CD4-positive, alpha-beta T cell (primary cell): ENCODE measurements at regions not wholly inside any gene's neighbourhood (a gene's known extent, or its start where the extent isn't known, plus 50 kb on each side); places are given as distances from the start of the nearest gene placed in this dataset.
"Not testable (repeated sequence)": the region's sequence is repeated elsewhere in the genome, so short reads cannot be mapped to it uniquely, and the experiment has no call there.

Source experiments
- ATAC-seq: fragments of 200-7000 bp; cut with Tn5 transposase; one replicate; pipeline ENCODE4 v1.10.0; 2022; ENCODE audit warnings: mild to moderate bottlenecking; ENCODE audit not compliant: poor library complexity
- CTCF ChIA-PET: fragments of 350-600 bp; sonication (Branson Sonifier 250); formaldehyde crosslinking; loops from one replicate; lab custom pipeline; 2021; ENCODE audit warnings: antibody characterized with exemption, inconsistent platforms; lab: Charles Lee
- POLR2A ChIA-PET: fragments of 350-600 bp; sonication (Branson Sonifier 250); formaldehyde crosslinking; loops from one replicate; lab custom pipeline; 2021; ENCODE audit warnings: antibody characterized with exemption, inconsistent platforms; lab: Charles Lee
- DNase-seq, 14 experiments: peaks; one replicate each; pipeline ENCODE4 v3.0.0-alpha.2; 2013 to 2020; ENCODE audit warnings: mixed read lengths in 2 of 14
- H3K27ac ChIP-seq, 2 donors: one replicate each; pipeline versions ENCODE4 v1.5.1 to v1.7.0; 2013; ENCODE audit warnings: low read length in 2 of 2, low read depth in 1 of 2, mild to moderate bottlenecking in 1 of 2
- H3K27me3 ChIP-seq, 2 experiments: 1 replicate in 1 of 2; 2 replicates in 1 of 2; pipeline versions ENCODE4 v1.6.1 to v1.7.0; 2013; ENCODE audit warnings: low read length in 2 of 2, control low read depth in 1 of 2, mild to moderate bottlenecking in 1 of 2, moderate library complexity in 1 of 2; ENCODE audit not compliant: insufficient read depth in 2 of 2, control insufficient read depth in 1 of 2
- H3K36me3 ChIP-seq: one replicate; pipeline ENCODE4 v1.6.1; 2013; ENCODE audit warnings: low read length, control low read depth; ENCODE audit not compliant: insufficient read depth
- H3K4me1 ChIP-seq: one replicate; pipeline ENCODE4 v1.6.1; 2013; ENCODE audit warnings: low read length, control low read depth; ENCODE audit not compliant: insufficient read depth
- H3K4me3 ChIP-seq: one replicate; pipeline ENCODE4 v1.5.1; 2013; ENCODE audit warnings: mild to moderate bottlenecking, low read length, moderate library complexity
- H3K9me3 ChIP-seq, 2 experiments: 1 replicate in 1 of 2; 2 replicates in 1 of 2; pipeline versions ENCODE4 v1.6.1 to v1.7.0; 2013; ENCODE audit warnings: low read length in 2 of 2, mild to moderate bottlenecking in 2 of 2, control low read depth in 1 of 2, moderate library complexity in 1 of 2; ENCODE audit not compliant: control insufficient read depth in 1 of 2, insufficient read depth in 1 of 2
- H3K27ac Mint-ChIP-seq: one replicate; pipeline ENCODE4 v1.8.0; 2020; ENCODE audit warnings: mixed read lengths
- H3K27me3 Mint-ChIP-seq: one replicate; pipeline ENCODE4 v1.8.0; 2021; ENCODE audit warnings: mixed read lengths
- H3K36me3 Mint-ChIP-seq: one replicate; pipeline ENCODE4 v1.8.0; 2021; ENCODE audit warnings: low read depth, mixed read lengths
- H3K4me1 Mint-ChIP-seq: one replicate; pipeline ENCODE4 v1.8.0; 2021; ENCODE audit warnings: low read depth, mixed read lengths
- H3K4me3 Mint-ChIP-seq: one replicate; pipeline ENCODE4 v1.8.0; 2020; ENCODE audit warnings: mild to moderate bottlenecking, mixed read lengths
- H3K9me3 Mint-ChIP-seq: one replicate; pipeline ENCODE4 v1.8.0; 2020; ENCODE audit warnings: mixed read lengths
- CTCF ChIP-seq: fragments of 200-600 bp; IDR thresholded peaks from one replicate; pipeline ENCODE4 v1.8.0; 2022; ENCODE audit warnings: antibody characterized with exemption, mild to moderate bottlenecking
- intact Hi-C, 2 experiments: fragments of 100-400 bp; cut with DNase I in 1 of 2; cut with micrococcal nuclease in 1 of 2; formaldehyde crosslinking; loops; one replicate each; pipeline versions ENCODE4 v1.15.1 to v1.9.0; 2023 to 2025; cut with DNase I, micrococcal nuclease

- no peak for ATAC-seq
- no peaks in the 10 kb centered on the region for H3K36me3 Mint-ChIP-seq
- CTCF ChIA-PET: no interaction called here
Measured at GRCh38 chr18:73531601-73532000, 616.0 kb downstream of the FBXO15 start.

GRCh38 chr18:73528066-73528465 lies 619.6 kb downstream of the FBXO15 start:
- Mint-ChIP-seq H3K4me3 (no peak overlapping the region), H3K4me1 (no peaks in the 10 kb centered on the region), H3K27ac (no peak overlapping the region), H3K36me3 (no peaks in the 10 kb centered on the region), H3K27me3 (no peaks in the 10 kb centered on the region), H3K9me3 (peaks cover 2% of the 10 kb centered on the region)
- TF ChIP-seq CTCF: no peak
- Histone ChIP-seq H3K4me3 (no peak overlapping the region), H3K4me1 (no peaks in the 10 kb centered on the region), H3K27me3 (no peaks in the 10 kb centered on the region), H3K27ac (no peak overlapping the region), H3K36me3 (no peaks in the 10 kb centered on the region), H3K9me3 (peaks cover 0 to 7% of the 10 kb centered on the region in 2 experiments)
- ATAC-seq (no peak), DNase-seq (no peak)
- CTCF ChIA-PET: no interaction called here
- POLR2A ChIA-PET: no interaction called here
- intact Hi-C loops: no loop called here

More at GRCh38 chr18:73531601-73532000, 616.0 kb downstream of the FBXO15 start:
- no peaks in the 10 kb centered on the region for H3K27me3 Mint-ChIP-seq
- no peaks in the 10 kb centered on the region for H3K36me3 ChIP-seq
- POLR2A ChIA-PET: no interaction called here
- intact Hi-C loops: no loop called here
- no peaks in the 10 kb centered on the region for H3K27me3 ChIP-seq
- peaks cover 2% of the 10 kb centered on the region for H3K9me3 Mint-ChIP-seq
- H3K4me3 ChIP-seq: no peak overlapping the region
- H3K4me1 ChIP-seq: no peaks in the 10 kb centered on the region
- DNase-seq: no peak
- peaks cover 0 to 14% of the 10 kb centered on the region in 2 experiments for H3K9me3 ChIP-seq
- no peak overlapping the region for H3K27ac Mint-ChIP-seq
- no peaks in the 10 kb centered on the region for H3K4me1 Mint-ChIP-seq
- no peak overlapping the region for H3K4me3 Mint-ChIP-seq
- H3K27ac ChIP-seq: no peak overlapping the region
- TF ChIP-seq CTCF: no peak

GRCh38 chr18:73520229-73520628 lies 627.4 kb downstream of the FBXO15 start:
- intact Hi-C loops: no loop called here
- Mint-ChIP-seq H3K27me3 (no peaks in the 10 kb centered on the region), H3K4me3 (no peak overlapping the region), H3K4me1 (no peaks in the 10 kb centered on the region), H3K9me3 (peaks cover 2% of the 10 kb centered on the region), H3K27ac (no peak overlapping the region), H3K36me3 (no peaks in the 10 kb centered on the region)
- ChIA-PET CTCF (no interaction called here), POLR2A (no interaction called here)
- no peak for TF ChIP-seq CTCF
- Histone ChIP-seq H3K27me3 (no peaks in the 10 kb centered on the region), H3K36me3 (no peaks in the 10 kb centered on the region), H3K4me3 (no peak overlapping the region), H3K27ac (no peak overlapping the region), H3K9me3 (peaks cover 0 to 3% of the 10 kb centered on the region in 2 experiments), H3K4me1 (no peaks in the 10 kb centered on the region)
- no peak for ATAC-seq
- no peak for DNase-seq

GRCh38 chr18:73516056-73516455 lies 631.6 kb downstream of the FBXO15 start:
- H3K27ac ChIP-seq, H3K27me3 ChIP-seq, H3K4me3 ChIP-seq, H3K4me1 Mint-ChIP-seq, H3K27me3 Mint-ChIP-seq, DNase-seq, H3K27ac Mint-ChIP-seq, H3K9me3 Mint-ChIP-seq, H3K36me3 Mint-ChIP-seq, CTCF ChIA-PET, intact Hi-C loops, H3K4me3 Mint-ChIP-seq, H3K36me3 ChIP-seq, ATAC-seq, H3K4me1 ChIP-seq, POLR2A ChIA-PET: not testable (repeated sequence)
- peaks cover 0 to 11% of the 10 kb centered on the region in 2 experiments for H3K9me3 ChIP-seq
